NCI-H1092 treated with DMSO at 0.1 percent for 48 hours (cell line): ENCODE measurements at regions not wholly inside any gene's neighbourhood (a gene's known extent, or its start where the extent isn't known, plus 50 kb on each side); places are given as distances from the start of the nearest gene placed in this dataset.

Experiments used
- DNase-seq: peaks from one replicate; lab custom pipeline; 2025; lab: John Stamatoyannopoulos, UW

DNA sequence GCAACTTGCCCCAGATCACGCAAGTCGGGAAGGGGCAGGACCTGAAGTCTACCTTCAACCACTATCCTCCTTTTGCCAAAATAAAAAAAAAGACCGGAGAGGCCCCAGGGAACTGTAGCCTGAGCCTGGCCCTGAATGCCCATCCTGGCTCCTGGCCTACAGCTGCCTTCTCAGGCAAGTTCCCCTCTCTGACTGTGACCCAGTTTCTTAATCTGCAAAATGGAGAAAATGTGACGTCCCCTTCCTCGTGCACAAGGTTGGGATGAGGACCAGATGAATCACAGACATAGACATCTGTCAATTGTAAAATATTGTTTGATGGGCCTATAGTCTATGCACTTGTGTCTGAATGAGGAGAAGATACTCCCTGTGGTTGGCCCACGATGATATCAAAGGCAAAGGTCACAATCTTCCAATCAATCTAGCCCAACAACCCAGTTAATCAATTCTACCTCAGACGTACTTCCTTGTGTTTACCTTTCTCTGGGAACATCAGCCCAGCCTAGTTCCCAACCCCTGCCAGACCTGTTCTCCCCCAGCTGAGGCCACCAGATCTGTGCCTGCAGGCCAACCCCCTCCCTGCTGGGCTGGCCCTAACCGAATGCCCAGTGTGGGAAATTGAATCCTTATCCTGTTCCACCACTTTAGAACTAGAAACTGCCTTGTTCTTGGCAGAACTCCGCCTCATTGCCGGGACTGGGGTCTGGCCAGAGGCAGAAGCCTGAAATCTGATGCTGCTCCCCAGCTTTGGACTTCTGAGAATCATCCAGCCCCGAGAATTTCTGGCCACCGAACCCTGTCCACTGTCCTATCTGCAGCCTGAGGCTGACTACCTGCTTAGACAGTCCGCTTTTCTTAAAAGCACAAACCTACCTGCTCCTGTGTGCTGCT lies 101.8 kb upstream of the LIPC start:
- no peak for DNase-seq

DNA sequence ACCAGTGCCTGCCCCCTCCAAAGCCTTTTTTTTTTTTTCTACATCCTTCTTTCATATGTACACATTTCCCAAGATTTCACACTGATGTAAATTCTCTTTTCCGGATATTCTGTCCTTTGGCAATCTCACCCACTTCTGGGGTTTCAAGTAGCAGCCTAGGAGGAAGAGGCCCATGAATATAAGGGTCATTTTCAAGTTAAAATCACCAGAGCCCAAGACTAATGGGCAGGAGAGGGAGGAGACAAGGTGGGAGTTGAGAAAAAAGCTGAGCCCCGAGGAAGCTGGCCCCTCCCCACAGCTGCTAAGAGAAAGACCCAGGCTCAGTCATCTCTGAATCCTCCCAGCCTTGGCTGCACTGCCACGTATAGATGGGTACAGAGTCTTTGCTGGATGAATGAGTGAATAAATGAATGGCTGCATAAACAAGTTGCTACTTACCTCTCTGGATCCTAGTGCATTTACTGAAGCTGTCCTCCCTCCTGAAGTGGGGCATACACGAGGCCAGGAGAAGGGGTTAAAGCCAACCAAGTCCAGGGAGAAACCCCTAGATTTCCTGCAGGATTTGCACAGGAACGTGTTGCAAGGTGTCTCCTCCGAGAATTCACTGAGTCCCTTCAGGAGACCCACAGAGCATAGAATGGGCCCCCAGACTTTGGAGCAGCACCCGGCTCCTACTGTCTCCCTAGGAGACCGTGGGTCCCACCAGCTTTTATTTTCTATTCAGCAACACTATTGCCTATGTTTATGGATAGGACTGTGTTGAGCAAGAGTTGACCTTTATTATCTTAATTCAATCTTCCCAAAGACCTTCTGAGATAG lies 100.8 kb upstream of the LIPC start:
- DNase-seq, result no peak

DNA sequence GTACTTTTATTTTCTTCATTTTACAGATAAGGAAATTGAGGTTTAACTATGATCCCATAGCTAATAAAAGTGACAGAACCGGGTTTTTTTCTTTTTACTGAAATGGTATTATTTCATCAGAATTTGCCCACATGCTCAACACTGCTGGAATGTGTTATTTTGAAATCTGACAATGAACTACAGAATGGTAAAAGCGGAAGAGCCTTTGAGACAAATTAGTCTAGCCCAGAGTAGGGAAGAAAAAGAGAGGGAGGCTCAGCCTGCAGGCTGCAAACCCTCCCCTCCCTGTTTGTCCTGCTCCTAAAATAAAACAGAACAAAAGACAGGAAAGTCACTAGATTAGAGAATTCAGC lies 100.3 kb upstream of the LIPC start:
- no peak for DNase-seq

DNA sequence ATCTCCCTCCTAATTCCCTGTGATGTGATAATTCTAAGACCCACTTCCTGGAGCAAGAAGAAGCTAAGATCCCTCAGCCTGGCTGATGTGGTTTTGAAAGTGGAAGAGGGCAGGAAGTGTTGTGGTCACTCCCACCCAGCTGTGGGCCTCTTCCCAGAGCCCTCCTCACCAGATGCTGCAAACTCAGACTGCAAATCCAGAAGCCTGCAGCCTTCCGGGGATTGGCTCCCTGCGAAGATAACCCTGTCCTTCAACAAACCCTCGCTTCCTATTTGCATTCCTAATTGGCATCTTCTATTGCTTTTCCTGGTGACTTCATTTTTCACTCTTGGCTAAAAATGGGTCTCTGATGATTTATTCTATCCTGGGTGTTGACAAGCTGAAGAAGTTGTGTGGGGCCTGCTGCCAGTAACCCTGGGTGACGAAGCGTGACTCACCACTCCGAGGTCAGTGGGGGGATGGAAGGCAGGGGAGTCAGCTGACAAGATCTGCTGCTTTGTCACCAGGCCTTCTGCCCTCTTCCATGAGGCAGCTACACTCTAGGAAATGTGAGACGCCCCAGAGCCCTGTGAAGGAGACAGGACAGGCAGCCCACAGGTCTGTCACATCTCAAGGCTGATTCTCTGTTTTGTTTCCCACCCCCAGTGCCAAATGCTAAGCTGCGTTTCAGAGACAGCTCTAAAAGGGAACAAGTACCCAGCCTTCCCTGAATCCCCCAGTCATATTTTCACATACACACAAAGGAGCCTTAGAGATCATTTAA lies 99.7 kb upstream of the LIPC start:
- peak; percentile 72 for DNase-seq

DNA sequence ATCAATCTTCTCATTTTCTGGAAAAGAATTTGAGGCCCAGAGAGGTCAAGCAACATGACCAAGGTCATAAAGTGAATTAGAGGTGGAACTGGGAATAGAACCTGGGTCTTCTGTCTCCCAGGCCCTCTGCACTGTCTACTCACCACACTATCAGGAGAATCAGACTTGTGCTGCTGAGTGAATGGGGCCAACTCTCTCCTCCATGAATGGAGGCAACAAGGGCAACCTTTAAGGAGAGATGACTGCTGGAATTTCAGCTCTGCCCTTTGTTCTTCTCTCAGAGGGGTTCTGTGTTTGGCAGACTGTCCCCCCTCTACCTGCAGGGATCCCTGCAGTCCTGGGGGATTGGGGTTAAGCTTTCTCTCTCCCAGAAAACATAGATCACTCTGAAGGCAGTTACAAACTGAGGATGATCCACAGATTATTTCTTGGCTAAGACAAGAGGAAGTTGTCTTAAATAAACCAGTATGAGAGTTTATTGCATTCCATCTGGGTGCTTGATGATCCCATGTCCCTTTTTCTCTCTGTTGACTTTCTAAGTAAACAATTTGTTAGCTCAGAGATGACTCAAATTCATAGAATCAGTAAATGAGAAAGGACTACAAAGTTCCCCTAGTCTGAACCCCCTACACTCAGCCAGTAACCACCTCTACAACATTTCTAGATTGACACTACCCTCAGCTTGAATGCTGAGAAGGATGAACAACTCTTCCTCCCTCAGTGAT lies 99.0 kb upstream of the LIPC start:
- DNase-seq, result no peak

DNA sequence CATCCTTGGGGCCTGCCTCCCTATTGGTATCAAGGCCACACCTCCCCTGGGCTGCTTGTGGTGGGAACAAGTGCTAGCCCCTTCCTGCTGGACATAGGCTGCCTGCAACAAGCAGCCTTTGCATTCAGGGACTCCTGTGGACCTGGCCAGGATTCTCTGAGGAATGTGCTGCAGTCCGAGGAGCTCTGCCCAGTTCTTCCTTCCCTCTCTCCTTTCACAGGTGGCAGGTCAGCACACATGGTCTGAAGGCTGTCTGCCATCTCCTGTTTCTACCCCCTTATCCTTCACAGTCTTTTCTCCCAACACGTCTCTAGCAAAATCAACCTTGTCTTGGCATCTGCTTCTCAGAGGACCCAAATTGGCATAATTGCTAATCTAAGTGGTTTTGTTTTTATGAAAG lies 97.0 kb upstream of the LIPC start:
- DNase-seq, result no peak

DNA sequence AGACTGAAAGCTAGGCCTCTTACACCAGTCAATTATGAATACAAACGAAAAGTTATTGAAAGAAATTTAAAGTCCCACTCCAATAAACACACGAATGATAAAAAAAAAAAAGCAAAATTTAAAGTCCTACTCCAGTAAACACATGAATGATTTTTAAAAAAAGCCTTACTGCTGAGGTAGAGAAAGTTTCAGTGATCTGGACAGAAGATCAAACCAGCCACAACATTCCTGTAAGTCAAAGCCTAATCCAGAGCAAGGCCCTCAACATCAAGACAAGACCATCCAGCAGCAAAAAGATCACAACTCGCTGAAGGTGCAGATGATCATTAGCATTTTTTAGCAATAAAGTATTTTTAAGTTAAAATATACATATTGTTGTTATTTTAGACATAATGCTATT lies 95.6 kb upstream of the LIPC start:
- DNase-seq, result no peak

DNA sequence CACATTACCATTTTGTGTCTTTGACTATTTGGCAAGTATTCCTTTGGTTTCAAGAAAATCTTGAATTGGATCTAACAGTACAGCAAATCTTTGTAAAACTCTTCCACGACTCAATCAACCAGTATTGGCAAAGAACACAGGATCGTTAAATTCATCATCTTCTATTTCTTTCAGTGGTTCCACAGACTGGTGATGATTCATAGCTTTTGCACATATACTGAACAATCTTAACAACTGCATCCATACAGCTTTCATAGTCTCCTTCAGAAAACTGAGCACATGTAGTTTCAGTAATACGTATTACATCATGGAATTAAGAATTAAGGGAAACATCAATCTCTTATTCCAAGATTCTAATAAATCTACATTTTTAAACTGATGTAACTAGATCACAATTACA lies 91.6 kb upstream of the LIPC start:
- no peak for DNase-seq

DNA sequence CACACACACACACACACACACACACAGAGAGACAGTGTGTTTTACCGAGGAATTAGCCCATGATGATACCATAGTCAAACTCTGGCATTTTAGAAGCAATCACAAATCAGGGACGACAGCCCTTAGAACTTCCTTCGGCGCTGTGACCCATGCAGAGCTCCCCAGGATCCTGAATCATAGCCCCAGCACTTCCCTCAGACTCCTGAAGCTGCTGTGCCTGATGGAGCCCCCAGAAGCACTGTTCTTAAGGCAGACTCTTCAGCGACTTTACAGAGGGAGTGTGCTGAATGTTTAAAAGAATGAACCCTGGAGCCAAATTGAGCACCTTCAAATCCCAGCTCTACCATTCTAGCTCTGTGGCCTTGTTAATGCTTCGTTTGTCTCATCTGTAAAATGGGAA lies 89.3 kb upstream of the LIPC start:
- DNase-seq, result no peak

DNA sequence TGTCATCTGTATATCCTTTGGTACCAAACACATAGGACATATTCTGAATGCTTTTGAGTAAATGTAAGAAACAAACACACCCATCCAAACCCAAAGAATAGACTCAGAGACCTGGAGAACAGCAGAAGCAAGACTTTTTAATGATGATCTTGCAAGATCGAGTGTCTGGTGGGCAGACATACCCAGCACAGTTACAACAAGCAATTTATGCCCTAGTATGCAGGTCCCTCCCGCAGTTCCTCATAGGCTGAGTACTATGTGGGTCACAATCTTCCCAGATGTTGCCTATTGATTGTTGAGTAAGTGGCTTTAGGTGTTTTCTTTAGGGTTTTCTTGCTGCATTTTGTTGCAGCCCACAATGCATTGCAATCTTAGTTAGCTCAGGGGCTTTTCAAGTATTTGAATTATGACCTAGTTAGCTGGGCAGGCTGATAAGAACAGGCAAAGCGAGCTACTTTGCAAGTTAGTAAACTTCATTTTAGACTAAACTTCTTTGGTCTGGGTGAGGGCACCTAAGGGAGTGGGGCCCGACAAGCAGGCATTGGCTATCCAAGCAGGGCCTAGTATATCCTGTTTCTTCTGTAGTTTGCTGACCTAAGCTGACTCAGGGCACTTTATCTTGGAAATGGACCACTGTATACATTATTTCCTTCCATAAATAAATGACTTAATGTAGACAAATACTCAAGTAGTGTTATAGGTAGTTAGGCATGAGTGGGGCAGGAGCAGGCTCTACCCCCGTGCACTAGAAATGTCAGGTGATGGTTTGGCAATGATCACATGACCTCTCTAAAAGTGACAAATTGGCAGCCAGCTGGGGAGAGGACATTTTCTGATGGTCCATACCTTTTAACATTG lies 87.3 kb upstream of the LIPC start:
- DNase-seq, result no peak

DNA sequence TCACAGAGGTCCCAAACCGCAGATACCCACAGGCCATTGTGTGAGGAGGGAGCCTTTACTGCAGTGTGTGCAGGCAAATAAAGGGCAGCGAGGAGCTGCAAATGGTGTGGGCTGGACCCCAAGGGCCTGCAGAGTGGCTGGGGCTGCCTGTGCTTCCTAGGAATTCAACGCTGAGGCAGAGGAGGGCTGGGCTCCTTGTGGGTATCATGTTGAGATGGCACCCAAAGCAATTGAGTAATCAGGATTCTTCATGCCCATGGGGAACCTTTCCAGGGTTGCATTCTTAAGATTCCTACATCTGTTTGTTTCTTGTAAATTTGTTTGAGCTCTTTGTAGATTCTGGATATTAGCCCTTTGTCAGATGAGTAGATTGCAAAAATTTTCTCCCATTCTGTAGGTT lies 85.4 kb upstream of the LIPC start:
- DNase-seq, result no peak

DNA sequence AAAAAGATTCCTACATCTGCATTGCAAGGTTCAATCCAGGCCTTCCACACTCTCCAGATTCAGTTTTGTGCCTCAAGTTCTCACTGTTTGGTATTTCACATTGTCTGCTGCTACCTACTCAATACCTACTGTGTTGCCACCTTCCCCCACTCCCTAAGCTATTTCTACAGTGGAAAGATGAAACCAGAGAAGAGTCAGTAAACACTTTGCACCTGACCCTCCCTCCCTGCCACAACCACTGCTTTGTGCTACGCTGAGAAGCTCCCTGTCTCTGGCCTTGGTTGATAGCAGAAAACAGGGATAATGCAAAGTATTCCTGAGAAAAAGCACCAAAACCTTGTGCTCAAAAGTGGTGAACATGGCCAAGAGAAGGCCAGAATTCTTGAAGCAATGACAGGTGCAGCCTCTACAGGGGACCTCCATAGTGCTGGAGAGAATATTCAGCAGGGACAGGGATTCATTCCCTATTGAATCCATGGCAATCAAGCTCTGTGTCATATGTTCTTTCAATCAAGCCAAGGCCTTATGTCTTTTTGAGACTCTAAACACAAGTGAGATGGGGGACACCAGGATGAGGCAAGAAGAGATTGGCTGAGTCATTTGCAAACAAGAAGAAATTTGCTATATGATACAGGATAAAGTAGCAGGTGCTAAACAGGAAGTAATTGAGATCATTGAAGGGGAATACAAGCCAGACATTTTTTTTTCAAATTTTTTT lies 83.5 kb upstream of the LIPC start:
- peak; percentile 50 for DNase-seq

DNA sequence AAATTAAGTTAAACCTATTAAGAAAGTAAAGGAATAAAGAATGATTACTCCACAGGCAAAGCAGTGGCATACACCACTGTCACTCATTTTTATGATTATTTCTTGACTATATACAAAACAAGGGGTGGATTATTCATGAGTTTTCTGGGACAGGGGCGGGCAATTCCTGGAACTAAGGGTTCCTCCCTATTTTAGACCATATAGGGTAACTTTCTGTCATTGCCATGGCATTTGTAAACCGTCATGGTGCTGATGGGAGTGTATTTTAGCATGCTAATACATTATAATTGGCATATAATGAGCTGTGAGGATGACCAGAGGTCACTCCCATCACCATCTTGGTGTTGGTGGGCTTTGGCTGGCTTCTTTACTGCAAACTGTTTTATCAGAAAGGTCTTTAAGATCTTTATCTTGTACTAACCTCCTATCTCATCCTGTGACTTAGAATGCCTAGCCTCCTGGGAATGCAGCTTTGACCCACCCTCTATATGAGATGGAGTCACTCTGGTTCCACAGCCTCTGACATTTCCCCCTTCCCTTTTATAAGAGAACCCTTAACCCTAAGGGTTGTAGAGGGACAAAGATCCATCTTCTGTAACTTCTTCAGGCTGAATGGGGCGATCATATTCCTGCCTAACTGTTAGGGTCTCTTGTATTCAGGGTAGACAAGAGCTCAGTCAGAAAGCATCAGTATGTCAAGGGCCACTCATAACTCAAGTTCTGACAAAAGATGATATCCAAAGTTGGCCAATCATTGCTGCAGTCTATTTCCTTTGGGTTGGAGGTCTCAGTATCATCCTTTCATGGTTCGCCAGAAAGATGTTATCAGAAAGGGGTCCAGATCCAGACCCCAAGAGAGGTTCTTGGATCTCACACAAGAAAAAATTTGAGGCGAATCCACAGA lies 79.5 kb upstream of the LIPC start:
- DNase-seq, result no peak

DNA sequence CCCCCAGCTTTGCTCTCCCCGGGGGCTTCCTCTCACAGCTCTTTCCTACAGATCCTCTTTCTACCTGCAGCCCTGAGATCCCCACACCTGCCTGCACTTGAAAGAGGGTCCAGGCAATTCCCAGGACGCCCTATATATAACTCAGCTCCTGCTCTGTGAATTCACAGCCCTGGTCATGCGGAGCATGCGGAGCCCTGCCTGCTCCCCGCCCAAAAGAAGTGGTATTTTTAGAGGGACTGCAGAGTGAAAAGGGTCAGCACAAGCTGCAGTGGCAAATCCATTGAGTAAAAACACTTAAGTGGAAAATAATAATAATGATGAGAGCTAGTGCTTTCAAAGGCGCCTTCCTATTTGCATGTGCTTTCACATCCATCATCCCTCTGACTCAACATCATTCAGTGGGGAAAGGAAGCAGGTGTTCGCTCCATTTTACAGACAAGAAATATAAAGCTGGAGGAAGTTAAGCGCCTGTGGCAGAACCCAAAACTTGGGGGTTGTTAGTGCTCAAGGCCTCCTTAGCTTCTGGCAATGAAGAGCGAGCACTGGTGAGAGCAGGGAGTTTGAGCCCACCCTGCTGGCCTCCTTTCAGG lies 76.3 kb upstream of the LIPC start:
- peak; percentile 6 for DNase-seq

DNA sequence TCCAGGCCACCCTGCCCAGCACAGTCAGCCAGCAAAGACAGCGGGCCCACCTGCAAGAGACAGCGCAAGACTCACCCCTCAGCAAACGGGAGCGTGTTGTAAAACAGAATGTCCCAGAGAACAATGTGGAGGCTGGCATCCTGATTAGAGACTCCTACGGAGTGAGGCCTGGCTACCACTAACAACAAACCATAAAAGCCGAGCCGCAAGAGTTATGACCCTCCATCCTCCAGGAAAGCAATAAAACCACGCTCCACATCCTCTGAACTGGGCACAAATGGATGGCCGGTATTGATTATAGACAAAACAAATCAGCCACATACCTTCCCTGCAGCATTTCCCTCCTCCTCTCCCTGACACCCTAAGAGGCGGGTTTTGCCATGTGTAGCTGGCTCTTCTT lies 75.8 kb upstream of the LIPC start:
- no peak for DNase-seq

DNA sequence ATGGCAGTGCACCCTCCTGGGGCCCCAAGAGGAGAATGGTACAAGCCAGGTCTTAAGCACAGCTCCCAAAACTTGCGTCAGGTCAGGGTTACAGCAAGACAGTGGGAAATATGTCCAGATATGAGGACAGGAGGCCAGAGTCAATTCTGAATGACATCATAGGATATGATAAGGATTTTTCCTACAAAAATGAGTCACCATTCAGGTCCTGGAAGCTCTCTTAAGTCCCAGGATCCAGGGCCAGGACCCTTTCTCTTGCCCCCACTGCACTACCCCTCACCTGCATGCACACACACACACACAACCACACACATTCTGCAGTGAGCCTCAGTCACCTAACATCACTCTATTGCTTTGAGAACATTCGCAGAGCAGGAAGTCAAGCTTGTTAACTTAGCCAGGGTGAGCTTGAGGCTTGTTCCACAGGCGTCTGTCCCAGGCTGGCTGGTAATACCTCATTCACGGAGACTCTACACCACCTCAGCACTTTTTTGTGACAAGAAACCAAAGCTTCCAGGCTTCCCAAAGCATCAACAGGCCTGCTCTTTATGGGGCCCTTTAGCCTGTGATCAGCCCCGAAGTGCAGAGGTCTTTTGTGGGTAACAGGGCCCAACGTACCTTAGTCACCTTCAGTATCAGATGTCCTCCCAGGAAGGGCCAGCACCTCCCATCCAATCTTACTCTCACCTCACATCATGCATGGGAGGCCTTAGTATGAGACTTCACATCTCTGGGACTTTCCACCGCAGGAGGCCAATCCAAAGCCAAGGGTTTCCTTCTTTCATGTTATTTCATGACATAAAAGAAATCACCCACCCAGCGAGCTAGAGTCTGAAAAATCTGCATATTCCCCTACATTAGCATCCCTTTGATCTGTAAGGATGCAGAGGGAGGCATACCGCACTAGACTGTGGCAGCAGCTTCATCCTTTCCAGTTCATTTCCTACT lies 74.0 kb upstream of the LIPC start:
- DNase-seq, result no peak

DNA sequence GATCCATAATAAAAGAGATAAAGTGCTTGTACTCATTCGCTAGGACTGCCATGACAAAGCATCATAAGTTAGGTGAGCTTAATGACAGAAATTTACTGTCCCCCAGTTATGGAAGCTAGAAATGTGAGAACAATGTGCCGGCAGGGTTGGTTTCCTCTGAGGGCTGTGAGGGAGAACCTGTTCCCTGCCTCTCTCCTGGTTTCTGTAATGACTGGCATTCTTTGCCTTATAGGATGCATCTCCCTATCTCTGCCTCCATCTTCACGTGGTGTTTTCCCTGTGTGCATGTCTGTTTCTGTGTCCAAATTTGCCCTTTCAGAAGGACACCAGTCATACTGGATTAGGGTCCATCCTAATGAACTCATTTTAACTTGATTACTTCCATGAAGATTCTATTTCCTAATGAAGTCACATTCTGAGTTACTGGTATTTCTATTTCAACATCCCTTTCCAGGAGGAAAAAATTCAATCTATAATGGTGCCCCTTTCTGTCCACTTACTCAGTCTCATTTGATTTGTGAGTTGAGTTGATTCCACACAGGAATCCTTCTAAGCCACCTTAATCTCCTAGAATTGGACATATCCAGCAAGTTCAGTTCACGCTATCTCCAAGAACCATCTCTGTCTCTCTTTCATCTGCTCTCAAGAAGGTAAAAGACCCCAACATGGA lies 71.2 kb upstream of the LIPC start:
- no peak for DNase-seq
